Stomach (tissue), 8 donors: ENCODE measurements at regions not wholly inside any gene's neighbourhood (a gene's known extent, or its start where the extent isn't known, plus 50 kb on each side); places are given as distances from the start of the nearest gene placed in this dataset.

Experiments used
- DNase-seq, 2 donors: peaks; one replicate each; pipeline versions ENCODE4 v3.0.0 to v3.0.0-alpha.2; 2013 to 2019
- H3K27ac ChIP-seq, 5 donors: fragments of 200-600 bp in 4 of 5; sonication (generic) in 4 of 5; one replicate each; pipeline ENCODE4 v1.5.1; 2013 to 2019; ENCODE audit warnings: mild to moderate bottlenecking in 1 of 5, moderate library complexity in 1 of 5
- H3K27me3 ChIP-seq, 3 donors: fragments of 200-600 bp; sonication (generic); one replicate each; pipeline ENCODE4 v1.5.1; 2017 to 2019; ENCODE audit warnings: mixed run types in 1 of 3
- H3K36me3 ChIP-seq, 4 donors: fragments of 200-600 bp; sonication (generic); 1 replicate in 3 of 4; 2 replicates in 1 of 4; pipeline ENCODE4 v1.5.1; 2016 to 2019
- H3K4me1 ChIP-seq, 4 donors: fragments of 200-600 bp; sonication (generic); one replicate each; pipeline ENCODE4 v1.5.1; 2016 to 2019
- H3K4me3 ChIP-seq, 4 donors: fragments of 200-600 bp; sonication (generic) in 3 of 4; one replicate each; pipeline ENCODE4 v1.5.1; 2016 to 2019; ENCODE audit warnings: mild to moderate bottlenecking in 1 of 4
- H3K9me3 ChIP-seq, 4 donors: fragments of 200-600 bp; sonication (generic); one replicate each; pipeline ENCODE4 v1.5.1; 2016 to 2019
- EP300 ChIP-seq: sonication (generic); formaldehyde crosslinking; IDR thresholded peaks from one replicate; pipeline ENCODE4 v1.6.1; 2017; ENCODE audit warnings: antibody characterized with exemption
- POLR2A ChIP-seq, 4 donors: fragments of 450-650 bp; IDR thresholded peaks; one replicate each; pipeline ENCODE4 v1.6.1; 2016; ENCODE audit warnings: antibody characterized with exemption in 4 of 4, control low read depth in 2 of 4, mild to moderate bottlenecking in 1 of 4, moderate library complexity in 1 of 4
- POLR2AphosphoS5 ChIP-seq, 3 donors: sonication (generic); formaldehyde crosslinking; IDR thresholded peaks; one replicate each; pipeline ENCODE4 v1.6.1; 2016; ENCODE audit warnings: antibody characterized with exemption in 3 of 3
- WGBS, 5 donors: extraction: QIAGEN DNeasy Blood & Tissue Kit in 3 of 5; methylation state at CpG; one replicate each; pipeline versions ENCODE4 v1.1.5 to v1.1.7; 2013 to 2018; 5-methylcytosine and 5-hydroxymethylcytosine counted together
- intact Hi-C: fragments of 100-400 bp; cut with DNase I; formaldehyde crosslinking; loops from one replicate; pipeline ENCODE4 v1.15.1; 2023; ENCODE audit warnings: low total_unique reads
- TF ChIP-seq, protein P1 (sequence below), 7 experiments: fragments of 450-650 bp in 4 of 7; fragments of 200-600 bp in 3 of 7; sonication (generic) in 3 of 7; IDR thresholded peaks; one replicate each; pipeline ENCODE4 v1.5.1; 2016 to 2019; ENCODE audit warnings: antibody characterized with exemption in 7 of 7, control low read depth in 2 of 7, mild to moderate bottlenecking in 1 of 7
- donor health status: healthy with polysubstance abuse.
- donor health status: Bipolar disorder and iron deficiency.
- donor health status: healthy.

DNA sequence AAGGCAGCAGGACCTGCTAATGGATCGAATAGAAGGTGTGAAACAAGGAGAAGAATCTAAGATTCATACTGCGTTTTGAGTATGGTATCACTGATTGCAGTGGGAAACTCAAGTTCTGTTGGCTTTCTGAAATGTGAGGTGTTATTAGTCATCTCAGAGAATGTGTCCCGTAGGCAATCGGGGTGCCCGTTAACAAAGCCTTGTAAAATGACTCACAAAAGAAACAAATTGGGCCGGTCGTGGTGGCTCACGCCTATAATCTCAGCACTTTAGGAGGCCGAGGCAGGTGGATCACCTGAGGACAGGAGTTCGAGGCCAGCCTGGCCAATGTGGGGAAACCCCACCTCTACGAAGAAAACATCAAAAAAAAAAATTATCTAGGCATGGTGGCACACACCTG is 118.2 kb upstream of the C7orf33 start:
- Histone ChIP-seq H3K27me3 (peaks cover 0 to 14% (median 0%) of the 10 kb centered on the region in 3 donors), H3K4me3 (no peak overlapping the region), H3K27ac (no peak overlapping the region), H3K9me3 (no peaks in the 10 kb centered on the region), H3K4me1 (no peaks in the 10 kb centered on the region), H3K36me3 (no peaks in the 10 kb centered on the region)
- TF ChIP-seq EP300 (no peak), POLR2A (IDR thresholded peaks at IDR 0.05) (no peak), POLR2AphosphoS5 (IDR thresholded peaks at IDR 0.05) (no peak)
- TF ChIP-seq, protein P1, sequence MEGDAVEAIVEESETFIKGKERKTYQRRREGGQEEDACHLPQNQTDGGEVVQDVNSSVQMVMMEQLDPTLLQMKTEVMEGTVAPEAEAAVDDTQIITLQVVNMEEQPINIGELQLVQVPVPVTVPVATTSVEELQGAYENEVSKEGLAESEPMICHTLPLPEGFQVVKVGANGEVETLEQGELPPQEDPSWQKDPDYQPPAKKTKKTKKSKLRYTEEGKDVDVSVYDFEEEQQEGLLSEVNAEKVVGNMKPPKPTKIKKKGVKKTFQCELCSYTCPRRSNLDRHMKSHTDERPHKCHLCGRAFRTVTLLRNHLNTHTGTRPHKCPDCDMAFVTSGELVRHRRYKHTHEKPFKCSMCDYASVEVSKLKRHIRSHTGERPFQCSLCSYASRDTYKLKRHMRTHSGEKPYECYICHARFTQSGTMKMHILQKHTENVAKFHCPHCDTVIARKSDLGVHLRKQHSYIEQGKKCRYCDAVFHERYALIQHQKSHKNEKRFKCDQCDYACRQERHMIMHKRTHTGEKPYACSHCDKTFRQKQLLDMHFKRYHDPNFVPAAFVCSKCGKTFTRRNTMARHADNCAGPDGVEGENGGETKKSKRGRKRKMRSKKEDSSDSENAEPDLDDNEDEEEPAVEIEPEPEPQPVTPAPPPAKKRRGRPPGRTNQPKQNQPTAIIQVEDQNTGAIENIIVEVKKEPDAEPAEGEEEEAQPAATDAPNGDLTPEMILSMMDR (IDR thresholded peaks at IDR 0.05): no peak
- intact Hi-C loops: no loop called here
- peak in 1 of 2 donors; percentile 17 for DNase-seq
- 77 to 87% (median 83%) methylated on average over 11 of the region's 11 CpGs for WGBS, 5 donors

DNA sequence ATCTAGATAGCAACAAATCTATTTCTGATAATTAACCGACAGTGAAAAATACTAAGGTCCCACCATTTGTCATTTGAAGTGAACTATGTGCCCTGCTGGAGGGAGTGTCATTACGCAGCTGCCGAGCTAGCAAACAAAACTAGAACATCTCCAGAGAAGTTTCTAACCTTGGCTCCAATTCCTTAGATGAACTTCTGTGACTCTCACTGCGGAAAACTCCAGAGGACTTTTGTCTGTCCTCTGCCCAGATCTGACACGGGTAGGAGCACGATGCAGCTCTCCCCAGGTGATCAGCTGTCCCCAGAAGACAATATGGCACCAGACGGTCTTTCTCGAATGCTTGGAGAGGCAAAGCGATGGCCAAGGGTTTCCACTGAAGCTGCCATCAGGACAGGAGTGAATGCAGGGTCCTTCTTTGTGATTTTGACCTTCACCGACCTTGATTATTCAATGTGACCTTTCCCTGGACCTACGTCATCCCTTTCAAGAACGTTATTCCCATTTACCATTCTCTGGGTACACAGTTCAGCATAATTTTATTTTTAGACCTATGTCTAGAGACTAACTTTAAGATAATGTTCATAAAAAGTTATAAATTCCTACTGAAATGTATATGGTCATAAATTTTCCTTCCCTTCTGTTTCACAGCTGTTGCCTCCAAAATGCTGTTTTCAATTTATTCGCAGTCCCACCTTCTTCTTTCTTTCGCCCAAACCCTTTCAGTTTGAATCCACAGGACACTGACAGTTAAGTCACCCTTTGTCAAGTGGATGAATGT is 116.7 kb upstream of the C7orf33 start:
- H3K36me3 ChIP-seq: no peaks in the 10 kb centered on the region

DNA sequence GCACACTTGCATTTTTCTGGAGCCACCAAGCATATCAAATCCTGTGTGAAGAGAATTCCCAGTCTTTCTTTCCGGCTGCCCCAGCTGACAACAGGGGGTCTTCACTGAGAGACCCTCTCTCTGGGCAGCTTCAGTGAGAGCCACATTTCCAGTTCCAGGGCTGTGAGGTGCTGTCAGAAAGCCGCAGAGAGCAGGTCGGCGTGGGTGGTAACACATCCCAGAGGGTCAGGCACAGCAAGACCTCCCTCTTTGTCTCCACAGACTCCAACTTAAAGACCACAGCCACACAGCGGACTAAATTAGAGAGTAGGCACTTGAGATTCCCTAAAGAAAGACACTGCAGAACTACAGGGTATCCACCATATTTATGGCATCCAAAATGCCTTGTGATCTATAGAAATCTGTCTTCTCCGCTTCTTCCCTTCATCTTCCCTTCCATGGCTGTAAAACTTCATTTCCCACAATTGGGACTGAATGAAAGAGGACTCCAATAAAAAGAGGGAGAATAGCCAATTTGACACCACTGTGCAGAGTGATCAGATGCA is 116.0 kb upstream of the C7orf33 start:
- Histone ChIP-seq H3K27me3 (peaks cover 0 to 14% (median 0%) of the 10 kb centered on the region in 3 donors), H3K9me3 (no peaks in the 10 kb centered on the region), H3K4me3 (no peak overlapping the region), H3K4me1 (no peaks in the 10 kb centered on the region), H3K27ac (no peak overlapping the region), H3K36me3 (no peaks in the 10 kb centered on the region)
- DNase-seq: peak in 1 of 2 donors; percentile 0
- 70 to 86% (median 81%) methylated on average over 6 of the region's 6 CpGs for WGBS, 5 donors
- no peak for TF ChIP-seq POLR2AphosphoS5 (IDR thresholded peaks at IDR 0.05)
- TF ChIP-seq POLR2A (IDR thresholded peaks at IDR 0.05): no peak
- TF ChIP-seq, protein P1 (IDR thresholded peaks at IDR 0.05): no peak
- TF ChIP-seq EP300: no peak
- intact Hi-C loops: no loop called here

More for the DNA sequence above, 116.7 kb upstream of the C7orf33 start:
- TF ChIP-seq EP300 (no peak), POLR2A (IDR thresholded peaks at IDR 0.05) (no peak), POLR2AphosphoS5 (IDR thresholded peaks at IDR 0.05) (no peak)
- TF ChIP-seq, protein P1 (IDR thresholded peaks at IDR 0.05): no peak
- peaks cover 0 to 14% (median 0%) of the 10 kb centered on the region in 3 donors for H3K27me3 ChIP-seq
- no peaks in the 10 kb centered on the region for H3K9me3 ChIP-seq
- intact Hi-C loops: no loop called here
- no peak overlapping the region for H3K4me3 ChIP-seq
- WGBS, 5 donors: 68 to 75% (median 72%) methylated on average over 14 of the region's 14 CpGs
- no peak overlapping the region for H3K27ac ChIP-seq
- peak in 1 of 2 donors; percentile 4 for DNase-seq
- H3K4me1 ChIP-seq: no peaks in the 10 kb centered on the region

DNA sequence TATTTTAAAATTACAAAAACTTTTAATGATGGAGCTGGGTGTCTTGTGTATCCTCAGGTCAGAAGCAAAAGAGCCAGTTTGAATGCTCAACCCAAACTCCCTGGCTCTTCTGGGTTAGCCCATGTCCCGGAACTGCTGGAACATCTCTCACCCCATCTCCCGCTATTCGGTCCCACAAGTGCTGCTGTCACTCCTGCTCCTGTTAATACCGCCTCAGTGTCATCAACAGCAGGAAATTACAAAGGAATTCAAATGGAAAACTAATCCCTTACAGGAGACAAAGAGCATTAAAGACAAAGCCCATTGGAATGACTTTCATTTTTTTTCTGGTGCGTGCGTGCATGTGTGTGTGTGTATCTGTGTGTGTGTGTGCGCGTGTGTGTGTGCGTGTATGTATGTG is 112.0 kb upstream of the C7orf33 start:
- 81 to 93% (median 83%) methylated on average over 9 of the region's 9 CpGs for WGBS, 5 donors
- H3K27ac ChIP-seq: no peak overlapping the region
- intact Hi-C loops: no loop called here
- TF ChIP-seq EP300 (no peak), POLR2A (IDR thresholded peaks at IDR 0.05) (no peak)
- TF ChIP-seq, protein P1 (IDR thresholded peaks at IDR 0.05): no peak
- peaks cover 0 to 5% (median under 1%) of the 10 kb centered on the region in 4 donors for H3K4me1 ChIP-seq
- DNase-seq: no peak
- H3K9me3 ChIP-seq: no peaks in the 10 kb centered on the region
- no peaks in the 10 kb centered on the region for H3K27me3 ChIP-seq
- H3K4me3 ChIP-seq: no peak overlapping the region
- H3K36me3 ChIP-seq: no peaks in the 10 kb centered on the region
